ENCODE measurements at regions not wholly inside any gene's neighbourhood (a gene's known extent, or its start where the extent isn't known, plus 50 kb on each side); places are given as distances from the start of the nearest gene placed in this dataset.

DNA sequence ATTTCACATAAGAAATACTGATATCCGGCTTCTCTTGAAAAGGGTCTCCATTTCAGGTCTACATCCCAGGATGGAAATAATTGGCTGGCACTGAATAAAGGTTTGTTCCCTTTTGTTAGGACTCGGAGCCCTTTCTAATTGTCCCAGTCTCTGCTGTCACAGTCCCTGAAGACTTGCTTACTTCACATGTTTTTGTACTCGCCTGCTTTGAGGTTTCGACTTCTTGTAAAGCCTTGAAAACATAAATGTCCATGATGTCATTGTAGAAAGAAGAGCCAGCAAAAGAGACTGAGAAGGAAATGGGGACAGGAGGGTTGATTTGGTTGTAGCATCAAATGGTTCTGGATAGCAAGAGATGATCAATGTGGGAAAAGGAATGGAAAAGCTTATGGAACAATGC lies 963.4 kb upstream of the SEMA6D start (continued):
- TF ChIP-seq SUZ12 (IDR thresholded peaks at IDR 0.05; ENCODE audit: low read length) (no peak), CBX8 (IDR thresholded peaks at IDR 0.05; ENCODE audit: borderline replicate concordance, low read depth, low read length) (no peak), POU5F1 (IDR thresholded peaks at IDR 0.05; ENCODE audit: low read depth, low read length) (no peak), SIRT6 (IDR thresholded peaks at IDR 0.05; ENCODE audit: low read length) (no peak)

Measured in H1 (cell line).